ENCODE measurements at regions not wholly inside any gene's neighbourhood (a gene's known extent, or its start where the extent isn't known, plus 50 kb on each side); places are given as distances from the start of the nearest gene placed in this dataset.

- POLR2A ChIA-PET: interaction anchor here (1.2 kb wide), 1 partner anchor 17 kb away, joined by 3 read pairs; no protein-coding TSS in a partner anchor
- H3K36me3 ChIP-seq (ENCODE audit: insufficient read depth, low read length): no peaks in the 10 kb centered on the region
- H3K4me2 ChIP-seq (ENCODE audit: low read length): no peak overlapping the region
- intact Hi-C loops (cut with micrococcal nuclease; ENCODE audit: unreplicated experiment): no loop called here
- no peaks in the 10 kb centered on the region for H3K9me2 ChIP-seq (ENCODE audit: insufficient read depth, low read length)
- H3K4me1 ChIP-seq (ENCODE audit: insufficient read depth, low read length, poor library complexity, severe bottlenecking): no peaks in the 10 kb centered on the region
- no TSS peak for BruUV-seq (replicated peaks)
- H2AFZ ChIP-seq (ENCODE audit: low read length): no peak overlapping the region
- CTCF ChIA-PET (ENCODE audit: unreplicated experiment): no interaction called here
- no peak overlapping the region for H3K4me3 ChIP-seq (ENCODE audit: low read depth, low read length, poor library complexity, severe bottlenecking)
- H3K27ac ChIP-seq (ENCODE audit: low read depth, low read length, poor library complexity, severe bottlenecking): no peak overlapping the region
- H4K20me1 ChIP-seq (ENCODE audit: insufficient read depth, low read length): no peaks in the 10 kb centered on the region
- DNase-seq (ENCODE audit: low spot score): no peak
- TF ChIP-seq CTCF (conservative IDR thresholded peaks at IDR 0.05; ENCODE audit: low read length): no peak
- no peak for TF ChIP-seq EZH2phosphoT487 (IDR thresholded peaks at IDR 0.05; ENCODE audit: borderline replicate concordance, low read depth, low read length)
- H3K79me2 ChIP-seq (ENCODE audit: insufficient read depth, low read depth, low read length): no peaks in the 10 kb centered on the region
- H3K9me3 ChIP-seq (ENCODE audit: low read length): no peaks in the 10 kb centered on the region
Observed at GRCh38 chrX:43068639-43069038, 290.7 kb upstream of the PPP1R2C start.

GRCh38 chrX:43083016-43083415, 305.1 kb upstream of the PPP1R2C start:
- Histone ChIP-seq H2AFZ (ENCODE audit: low read length) (peak overlapping the region; percentile 25; the same call in 1 of the 2 replicates), H3K79me2 (ENCODE audit: insufficient read depth, low read depth, low read length) (no peaks in the 10 kb centered on the region), H3K27ac (ENCODE audit: low read depth, low read length, poor library complexity, severe bottlenecking) (no peak overlapping the region), H3K4me3 (ENCODE audit: low read depth, low read length, poor library complexity, severe bottlenecking) (no peak overlapping the region), H3K36me3 (ENCODE audit: insufficient read depth, low read length) (no peaks in the 10 kb centered on the region; the same call in 1 of the 2 replicates), H3K9me3 (ENCODE audit: low read length) (no peaks in the 10 kb centered on the region), H3K4me2 (ENCODE audit: low read length) (no peak overlapping the region), H4K20me1 (ENCODE audit: insufficient read depth, low read length) (no peaks in the 10 kb centered on the region), H3K9me2 (ENCODE audit: insufficient read depth, low read length) (no peaks in the 10 kb centered on the region), H3K4me1 (ENCODE audit: insufficient read depth, low read length, poor library complexity, severe bottlenecking) (no peaks in the 10 kb centered on the region)
- no TSS peak for BruUV-seq (replicated peaks)
- intact Hi-C loops (cut with micrococcal nuclease; ENCODE audit: unreplicated experiment): no loop called here
- no peak for TF ChIP-seq EZH2phosphoT487 (IDR thresholded peaks at IDR 0.05; ENCODE audit: borderline replicate concordance, low read depth, low read length)
- TF ChIP-seq CTCF (conservative IDR thresholded peaks at IDR 0.05; ENCODE audit: low read length): no peak
- ChIA-PET CTCF (ENCODE audit: unreplicated experiment) (no interaction called here), POLR2A (no interaction called here)
- no peak for DNase-seq (ENCODE audit: low spot score)

GRCh38 chrX:43087830-43088229, 309.9 kb upstream of the PPP1R2C start:
- Histone ChIP-seq H3K9me3 (ENCODE audit: low read length) (no peaks in the 10 kb centered on the region), H3K9me2 (ENCODE audit: insufficient read depth, low read length) (no peaks in the 10 kb centered on the region), H3K27ac (ENCODE audit: low read depth, low read length, poor library complexity, severe bottlenecking) (no peak overlapping the region), H2AFZ (ENCODE audit: low read length) (no peak overlapping the region), H3K4me1 (ENCODE audit: insufficient read depth, low read length, poor library complexity, severe bottlenecking) (no peaks in the 10 kb centered on the region), H3K36me3 (ENCODE audit: insufficient read depth, low read length) (no peaks in the 10 kb centered on the region; the same call in 1 of the 2 replicates), H3K4me3 (ENCODE audit: low read depth, low read length, poor library complexity, severe bottlenecking) (no peak overlapping the region), H3K4me2 (ENCODE audit: low read length) (no peak overlapping the region), H4K20me1 (ENCODE audit: insufficient read depth, low read length) (no peaks in the 10 kb centered on the region), H3K79me2 (ENCODE audit: insufficient read depth, low read depth, low read length) (no peaks in the 10 kb centered on the region)
- BruUV-seq (replicated peaks): no TSS peak
- ChIA-PET CTCF (ENCODE audit: unreplicated experiment) (no interaction called here), POLR2A (interaction anchor here (0.6 kb wide), 1 partner anchor 1550 kb away, joined by 3 read pairs; no protein-coding TSS in a partner anchor)
- intact Hi-C loops (cut with micrococcal nuclease; ENCODE audit: unreplicated experiment): no loop called here
- DNase-seq (ENCODE audit: low spot score): no peak
- TF ChIP-seq EZH2phosphoT487 (IDR thresholded peaks at IDR 0.05; ENCODE audit: borderline replicate concordance, low read depth, low read length): no peak
- no peak for TF ChIP-seq CTCF (conservative IDR thresholded peaks at IDR 0.05; ENCODE audit: low read length)
